ENCODE measurements at regions not wholly inside any gene's neighbourhood (a gene's known extent, or its start where the extent isn't known, plus 50 kb on each side); places are given as distances from the start of the nearest gene placed in this dataset.
"Not testable (repeated sequence)": the region's sequence is repeated elsewhere in the genome, so short reads cannot be mapped to it uniquely, and the experiment has no call there.

DNA sequence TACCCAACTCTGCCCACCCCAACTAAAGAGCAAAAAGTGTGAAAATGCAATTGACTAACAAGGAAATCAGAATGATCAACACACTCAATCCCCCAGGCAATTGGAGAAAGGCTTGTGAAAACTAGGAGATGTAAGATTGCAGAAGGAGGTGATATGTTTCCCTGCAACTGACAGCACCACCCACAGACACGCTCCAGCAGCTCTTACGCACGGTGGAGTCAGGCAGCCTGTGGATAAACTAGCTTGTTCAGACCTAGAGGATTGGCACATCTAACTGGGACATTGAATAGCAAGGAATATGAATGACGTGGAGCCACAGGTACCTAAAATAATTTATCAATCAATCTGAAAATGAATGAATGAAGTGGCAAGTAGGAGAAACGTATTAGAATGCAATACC, 125.7 kb upstream of the MYO3A start:
- no peak for DNase-seq (ENCODE audit: low read depth)

DNA sequence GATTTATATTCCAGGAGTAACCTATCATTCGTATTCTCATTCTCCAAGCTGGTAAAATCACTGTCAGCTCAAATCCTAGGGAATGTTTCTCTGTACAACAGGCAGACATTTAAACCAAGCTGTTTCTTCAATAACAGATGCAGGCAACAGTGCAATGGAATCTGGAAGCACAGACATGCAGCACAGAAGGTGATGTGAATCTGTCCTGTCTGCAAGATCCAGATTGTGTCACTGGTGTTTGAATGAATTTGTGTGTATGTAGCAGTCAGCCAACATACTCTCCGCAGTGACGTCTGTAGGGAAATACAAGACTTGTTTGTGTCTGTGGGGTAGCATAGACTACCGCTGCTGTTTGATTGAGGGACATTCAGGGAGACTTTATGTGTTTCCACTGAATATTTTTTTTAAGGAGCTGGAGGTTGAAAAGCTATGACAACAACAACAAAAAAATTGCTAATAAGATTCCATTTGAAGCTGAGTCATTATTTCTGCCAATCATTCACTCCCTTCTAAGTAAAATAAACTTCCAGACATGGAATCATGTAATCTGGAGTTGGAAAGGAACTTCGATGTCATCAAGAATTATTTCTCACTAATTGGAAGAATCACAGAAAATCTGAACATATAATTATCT, 122.9 kb upstream of the MYO3A start:
- no peak for DNase-seq (ENCODE audit: low read depth)

- DNase-seq (ENCODE audit: low read depth): no peak
Measured at GRCh38 chr10:25813511-25813910, 120.5 kb upstream of the MYO3A start.

DNA sequence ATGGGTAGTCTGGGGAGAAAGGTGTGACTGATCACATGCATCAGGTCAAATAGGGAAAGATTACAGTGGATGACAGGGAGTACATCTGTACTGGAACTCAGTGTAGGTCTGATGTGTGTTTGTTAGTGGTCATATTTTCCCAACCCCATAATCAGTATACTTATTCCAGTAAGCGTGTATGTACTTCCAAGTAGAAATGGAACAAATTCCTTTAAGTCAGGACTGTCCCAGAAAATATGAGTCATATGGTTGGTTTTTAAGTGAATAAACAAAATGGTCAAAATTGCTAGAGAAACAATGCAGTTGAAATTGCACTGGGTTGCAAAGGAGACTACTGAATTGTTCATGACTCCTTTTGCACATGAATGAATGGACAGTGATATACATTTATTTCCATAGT, 118.8 kb upstream of the MYO3A start:
- peak; percentile 3 for DNase-seq (ENCODE audit: low read depth)

DNA sequence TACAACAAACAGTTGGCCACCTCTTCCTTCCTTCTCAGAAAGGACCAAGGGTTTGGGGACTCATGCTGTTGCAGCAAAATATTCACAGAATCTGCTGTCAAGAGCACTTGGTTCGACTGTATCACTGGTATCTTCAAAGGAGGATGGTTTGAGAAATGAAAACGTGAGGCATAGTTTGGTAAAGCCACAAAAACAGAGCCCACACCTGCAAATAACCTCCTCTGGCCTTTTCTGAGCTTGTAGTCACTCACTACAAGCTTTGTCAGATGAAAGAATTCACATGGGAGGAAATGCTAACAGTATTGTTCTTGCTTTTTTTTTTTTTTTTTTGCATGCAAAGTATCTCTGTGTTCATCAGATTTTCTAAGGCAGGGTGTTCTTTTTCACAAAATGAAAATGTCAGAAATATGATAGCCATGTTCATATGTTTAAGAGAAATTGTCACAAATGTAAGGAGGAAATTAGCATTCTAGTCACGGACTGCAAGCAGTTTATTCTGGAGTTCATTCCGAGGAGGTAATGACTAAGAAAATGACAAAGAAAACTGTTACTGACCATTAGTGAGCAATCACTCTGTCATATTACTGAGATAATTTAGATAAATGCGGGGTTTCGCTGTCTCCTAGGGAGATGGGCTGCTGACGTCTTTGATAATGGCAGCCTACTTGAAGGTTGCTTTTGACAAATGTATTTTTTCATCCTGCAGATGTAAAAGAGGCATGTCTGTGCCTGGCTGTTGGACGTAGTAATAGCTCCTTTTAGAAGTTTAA, 117.8 kb upstream of the MYO3A start:
- no peak for DNase-seq (ENCODE audit: low read depth)

- no peak for DNase-seq (ENCODE audit: low read depth)
Measured at GRCh38 chr10:25817200-25817599, 116.8 kb upstream of the MYO3A start.

GRCh38 chr10:25818751-25819150, 115.3 kb upstream of the MYO3A start:
- no peak for DNase-seq (ENCODE audit: low read depth)

DNA sequence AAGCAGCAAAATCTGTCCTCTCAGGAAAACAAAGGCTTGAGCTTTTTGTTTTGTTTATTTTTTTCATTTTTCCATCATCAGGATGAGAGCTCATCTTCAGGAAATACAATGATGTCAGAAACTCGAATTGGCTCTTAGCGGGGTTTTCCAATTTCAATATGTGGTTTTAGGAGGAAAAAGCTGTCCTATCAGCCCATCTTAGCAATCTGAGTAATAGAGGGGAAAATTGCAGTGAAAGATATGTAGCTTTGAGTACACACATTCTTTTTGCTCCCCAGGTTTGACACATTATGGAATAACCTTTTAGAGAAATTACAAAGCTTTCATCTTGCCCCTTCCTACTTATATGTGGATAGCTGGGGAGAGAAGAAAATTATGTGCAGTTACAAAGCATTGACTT, 113.6 kb upstream of the MYO3A start:
- no peak for DNase-seq (ENCODE audit: low read depth)

DNA sequence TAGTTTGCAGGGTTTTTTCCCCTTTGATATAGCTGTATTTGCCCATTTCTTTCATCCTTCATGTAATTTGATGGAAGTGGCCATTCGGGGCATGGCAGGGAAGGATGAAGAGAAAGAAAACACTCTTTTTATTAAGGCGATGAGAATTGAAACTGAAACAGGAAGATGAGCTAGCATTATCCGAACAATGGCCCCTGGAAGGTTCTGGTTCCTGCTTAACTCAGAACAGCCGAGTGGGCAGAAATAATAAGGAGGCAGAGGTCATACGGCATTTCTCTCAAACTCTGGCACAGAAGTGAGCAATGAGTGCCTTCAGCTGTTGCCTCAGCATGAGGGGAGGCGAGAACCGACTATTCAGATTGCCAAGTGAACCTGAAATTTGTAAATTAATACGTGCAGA, 113.2 kb upstream of the MYO3A start:
- DNase-seq (ENCODE audit: low read depth): no peak

DNA sequence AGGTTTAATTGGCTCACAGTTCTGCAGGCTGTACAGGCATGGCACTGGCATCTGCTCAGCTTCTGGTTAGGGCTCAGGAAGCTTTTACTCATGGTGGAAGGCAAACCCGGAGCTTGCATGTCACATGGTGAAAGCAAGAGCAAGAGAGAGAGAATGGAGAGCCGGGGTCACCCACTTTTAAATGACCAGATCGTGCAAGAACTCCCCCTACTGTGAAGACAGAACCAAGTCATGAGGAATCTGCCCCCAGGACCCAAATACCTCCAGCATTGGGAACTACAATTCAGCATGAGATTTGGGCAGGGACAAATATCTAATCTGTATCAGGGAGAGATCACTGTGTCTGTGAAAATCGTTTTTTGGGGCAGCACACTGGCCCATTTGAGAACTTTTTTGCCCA, 110.0 kb upstream of the MYO3A start:
- no peak for DNase-seq (ENCODE audit: low read depth)

DNA sequence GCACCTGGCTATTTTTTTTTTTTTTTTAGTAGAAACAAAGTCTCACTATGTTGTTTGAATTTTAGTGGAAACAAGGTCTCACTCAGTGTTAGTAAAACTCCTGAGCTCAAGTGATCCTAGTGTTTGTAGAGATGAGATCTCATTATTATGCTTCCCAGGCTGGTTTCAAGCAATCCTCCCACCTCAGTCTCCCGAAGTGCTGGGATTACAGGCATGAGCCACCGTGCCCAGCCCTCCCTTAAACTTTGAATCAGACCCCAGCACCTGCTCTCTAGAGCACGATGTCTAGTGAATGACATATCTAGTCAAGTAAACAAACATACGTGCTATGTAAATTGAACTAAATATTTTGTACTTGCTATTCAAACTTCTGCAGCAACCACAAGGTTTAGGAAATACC, 105.6 kb upstream of the MYO3A start:
- no peak for DNase-seq (ENCODE audit: low read depth)

- DNase-seq (ENCODE audit: low read depth): no peak
Measured at GRCh38 chr10:25831080-25831479, 102.9 kb upstream of the MYO3A start.

GRCh38 chr10:25839683-25840082, 94.3 kb upstream of the MYO3A start:
- no peak for DNase-seq (ENCODE audit: low read depth)

- not testable (repeated sequence) for DNase-seq (ENCODE audit: low read depth)
Measured at GRCh38 chr10:25840875-25841274, 93.2 kb upstream of the MYO3A start.

GRCh38 chr10:25842146-25842545, 91.9 kb upstream of the MYO3A start:
- no peak for DNase-seq (ENCODE audit: low read depth)

DNA sequence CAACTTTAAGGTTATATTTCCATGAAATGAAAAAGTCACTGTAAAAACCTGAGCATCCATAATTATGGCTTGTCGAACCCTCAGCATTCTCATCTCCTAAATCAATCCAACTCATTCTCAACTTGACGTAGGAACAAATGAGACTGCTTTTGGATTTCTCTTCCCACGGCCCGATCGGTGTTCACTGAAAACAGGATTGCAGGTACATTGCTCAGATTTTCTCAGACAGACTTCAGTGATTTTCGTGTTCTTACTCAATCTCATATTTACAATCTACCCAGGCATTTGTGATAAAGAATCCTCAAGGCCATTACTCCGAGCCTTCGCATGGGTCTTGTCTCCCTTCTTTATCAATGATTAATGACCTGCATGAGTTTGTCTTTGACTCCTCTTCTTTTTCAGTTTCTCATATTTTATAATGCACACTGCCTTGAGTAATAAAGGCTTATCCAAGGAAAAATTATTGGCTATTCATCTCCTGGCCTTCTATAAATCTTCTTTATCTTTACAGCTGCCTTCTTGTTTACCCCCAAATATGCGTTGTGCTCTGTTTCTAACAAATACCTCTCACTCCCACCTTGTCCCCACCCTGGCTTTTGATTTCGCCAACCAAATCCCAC, 90.4 kb upstream of the MYO3A start:
- DNase-seq (ENCODE audit: low read depth): no peak

GRCh38 chr10:25844716-25845115, 89.3 kb upstream of the MYO3A start:
- not testable (repeated sequence) for DNase-seq (ENCODE audit: low read depth)

- no peak for DNase-seq (ENCODE audit: low read depth)
Measured at GRCh38 chr10:25849268-25849667, 84.8 kb upstream of the MYO3A start.

GRCh38 chr10:25849988-25850387, 84.0 kb upstream of the MYO3A start:
- DNase-seq (ENCODE audit: low read depth): no peak

DNA sequence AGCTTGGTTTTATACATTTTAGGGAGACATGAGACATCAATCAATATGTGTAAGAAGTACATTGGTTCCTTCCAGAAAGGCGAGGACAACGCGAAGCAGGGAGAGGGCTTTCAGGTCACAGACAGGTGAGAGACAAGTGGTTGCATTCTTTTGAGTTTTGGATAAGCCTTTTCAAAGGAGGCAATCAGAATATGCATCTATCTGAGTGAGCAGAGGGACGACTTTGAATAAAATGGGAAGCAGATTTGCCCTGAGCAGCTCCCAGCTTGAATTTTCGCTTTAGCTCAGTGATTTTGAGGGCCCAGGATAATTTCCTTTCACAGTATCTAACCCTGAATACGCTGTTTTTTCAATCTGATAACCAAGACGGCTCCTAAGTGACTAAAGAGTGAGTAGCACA, 82.5 kb upstream of the MYO3A start:
- DNase-seq (ENCODE audit: low read depth): no peak

DNA sequence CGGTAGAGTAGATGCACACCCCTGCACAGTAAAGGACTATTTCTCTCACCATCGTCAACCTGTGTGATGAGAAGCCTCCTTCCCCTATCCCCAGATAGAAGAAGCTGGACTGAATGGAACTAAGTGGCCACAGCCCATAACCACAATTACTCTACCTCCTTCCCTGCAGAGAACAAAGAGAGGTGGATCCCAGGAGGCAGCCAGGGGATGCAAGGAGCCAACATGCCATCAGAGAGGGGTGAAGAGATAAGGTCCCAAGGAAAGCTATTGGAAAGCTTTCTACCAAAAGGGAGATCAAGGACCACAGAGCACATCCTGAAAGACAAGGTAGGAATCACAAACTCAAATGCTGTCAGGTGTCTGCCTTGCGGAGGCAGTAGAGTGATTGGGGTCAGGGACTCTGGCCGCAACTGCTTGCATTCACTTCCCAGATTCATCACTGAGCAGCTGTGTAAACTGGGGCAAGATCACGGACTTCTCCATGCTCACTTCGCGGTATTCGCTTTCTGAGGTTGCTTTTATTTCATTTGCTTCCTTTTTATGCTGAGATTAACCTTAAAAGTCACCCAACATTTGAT, 81.6 kb upstream of the MYO3A start:
- DNase-seq (ENCODE audit: low read depth): no peak

DNA sequence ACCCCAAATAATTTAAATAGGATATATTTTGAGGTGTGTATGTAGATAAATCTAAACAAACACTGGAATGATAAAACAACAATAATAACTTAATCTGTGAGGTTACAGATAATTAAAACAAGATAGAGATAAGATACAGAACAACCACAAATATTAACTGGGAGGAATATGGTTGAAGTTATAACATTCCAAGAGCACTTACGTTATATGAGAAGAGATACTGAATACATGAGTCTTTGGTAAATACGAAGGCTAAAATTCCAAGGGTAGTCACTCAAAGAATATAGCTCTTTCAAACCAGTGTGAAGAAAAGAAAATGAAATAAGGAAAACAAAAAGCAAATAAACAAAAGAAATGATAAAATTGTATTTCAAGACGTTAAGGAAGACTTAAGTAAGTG, 76.0 kb upstream of the MYO3A start:
- no peak for DNase-seq (ENCODE audit: low read depth)

DNA sequence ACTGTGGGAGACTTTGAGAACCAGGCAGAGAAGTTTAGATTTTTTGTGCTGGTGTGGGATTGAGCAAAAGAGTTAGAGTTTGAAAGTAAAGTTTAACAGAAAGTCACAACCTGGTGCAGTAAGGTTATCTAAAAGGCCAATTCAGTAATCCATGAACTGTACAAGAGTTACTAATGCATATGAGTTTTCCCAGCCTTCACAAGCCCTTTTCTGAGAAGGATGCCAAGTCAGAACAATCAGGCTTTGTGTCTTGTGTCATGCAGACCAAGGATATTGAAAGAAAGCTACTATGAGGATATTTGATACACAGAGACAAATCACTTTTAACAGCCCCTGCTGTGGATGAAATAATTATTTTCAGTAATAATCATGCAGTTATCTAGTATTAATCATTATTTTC, 68.8 kb upstream of the MYO3A start:
- DNase-seq (ENCODE audit: low read depth): no peak

Measured in fibroblast of gingiva (primary cell).